Stimulated activated CD4-positive, alpha-beta T cell treated with anti-CD3 and anti-CD28 coated beads, Interleukin-12 subunit alpha, Interleukin-12 subunit beta, amount 100 ng/mL, for 48 hours (primary cell): ENCODE measurements at regions not wholly inside any gene's neighbourhood (a gene's known extent, or its start where the extent isn't known, plus 50 kb on each side); places are given as distances from the start of the nearest gene placed in this dataset.
A peak's percentile ranks its signal among the peaks of the same experiment; 100 is the strongest.
"Not testable (repeated sequence)": the region's sequence is repeated elsewhere in the genome, so short reads cannot be mapped to it uniquely, and the experiment has no call there.

Experiments
- DNase-seq, 3 donors: peaks; one replicate each; pipeline ENCODE4 v3.0.0-alpha.2; 2020; ENCODE audit warnings: low read depth in 2 of 3, low spot score in 1 of 3

- not testable (repeated sequence) for DNase-seq
These were observed 135.2 kb downstream of the FAM72B start for GRCh38 chr1:121048769-121049443.

DNA sequence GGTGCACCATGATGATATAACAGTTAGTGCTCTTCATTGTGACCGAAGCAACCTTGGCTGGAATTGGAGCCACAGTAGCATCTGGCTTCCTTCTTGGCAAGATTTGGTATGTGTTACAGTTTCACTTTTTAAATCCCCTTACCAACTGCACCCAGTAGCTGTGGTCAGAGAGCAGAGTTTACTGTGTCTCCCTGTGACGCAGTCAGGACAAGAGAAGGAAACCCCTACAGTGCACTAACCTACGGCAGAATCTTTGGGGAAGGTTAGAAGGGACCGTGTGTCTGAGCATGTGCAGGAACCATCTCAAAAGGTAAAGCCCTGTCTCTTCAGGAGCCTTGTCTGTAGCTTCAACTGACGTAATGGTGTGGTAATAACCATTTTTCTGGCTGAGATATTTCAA, 134.0 kb downstream of the FAM72B start:
- DNase-seq, result not testable (repeated sequence)

DNA sequence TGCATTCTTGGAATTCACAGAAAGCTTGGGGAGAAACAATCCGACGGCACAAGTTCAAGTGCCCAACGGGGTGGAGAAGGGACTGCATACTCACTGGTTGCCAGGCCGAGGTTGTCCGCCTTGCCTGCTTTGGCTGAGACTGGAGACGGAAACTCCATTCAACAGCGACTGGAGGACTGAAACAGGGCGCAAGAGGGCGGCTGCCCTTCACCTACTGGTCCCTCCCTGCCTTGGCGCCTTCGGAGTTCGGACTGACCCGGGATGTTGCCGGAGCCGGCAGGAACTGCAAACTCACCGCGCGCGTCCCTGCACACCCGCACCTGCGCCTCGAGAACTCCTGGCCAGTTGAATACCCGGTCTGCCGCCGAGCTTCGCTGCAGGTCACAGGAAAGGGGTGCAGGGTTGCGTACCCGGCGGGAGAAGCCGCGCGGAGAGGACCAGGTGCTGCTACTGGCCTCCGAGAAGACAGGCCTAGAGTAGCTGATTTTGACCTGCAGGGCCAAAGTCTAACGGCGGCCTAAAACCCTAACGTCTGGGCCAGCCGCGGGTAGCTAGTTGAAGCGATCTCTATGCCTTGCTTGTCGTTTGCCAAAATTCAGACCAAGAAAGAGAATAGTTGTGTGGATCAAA, 132.9 kb downstream of the FAM72B start:
- DNase-seq, result not testable (repeated sequence)

GRCh38 chr1:121052081-121052660, 132.0 kb downstream of the FAM72B start:
- not testable (repeated sequence) for DNase-seq

- not testable (repeated sequence) for DNase-seq
These were observed 129.2 kb downstream of the FAM72B start for GRCh38 chr1:121054928-121055327.

DNA sequence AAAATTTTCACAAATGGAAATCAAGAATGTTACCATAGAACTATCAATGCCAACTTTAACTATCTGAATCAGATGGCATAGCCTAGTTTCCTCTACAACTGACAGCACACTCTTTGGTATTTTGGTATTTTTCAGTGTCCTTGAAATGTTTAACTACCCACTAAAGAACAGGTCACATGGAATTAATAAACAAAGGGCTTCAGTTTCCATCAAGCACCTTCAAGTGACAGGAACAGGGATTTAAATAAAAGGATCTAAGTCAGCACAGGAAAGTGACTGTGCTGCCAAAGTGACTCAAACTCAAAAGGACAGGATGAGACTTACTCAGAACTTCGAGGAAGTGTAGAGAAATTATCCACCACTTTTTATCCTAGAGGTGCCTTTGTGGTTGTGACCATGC, 117.2 kb downstream of the FAM72B start:
- DNase-seq, result not testable (repeated sequence)

- DNase-seq, result not testable (repeated sequence)
These were observed 115.2 kb downstream of the FAM72B start for GRCh38 chr1:121068738-121069499.

DNA sequence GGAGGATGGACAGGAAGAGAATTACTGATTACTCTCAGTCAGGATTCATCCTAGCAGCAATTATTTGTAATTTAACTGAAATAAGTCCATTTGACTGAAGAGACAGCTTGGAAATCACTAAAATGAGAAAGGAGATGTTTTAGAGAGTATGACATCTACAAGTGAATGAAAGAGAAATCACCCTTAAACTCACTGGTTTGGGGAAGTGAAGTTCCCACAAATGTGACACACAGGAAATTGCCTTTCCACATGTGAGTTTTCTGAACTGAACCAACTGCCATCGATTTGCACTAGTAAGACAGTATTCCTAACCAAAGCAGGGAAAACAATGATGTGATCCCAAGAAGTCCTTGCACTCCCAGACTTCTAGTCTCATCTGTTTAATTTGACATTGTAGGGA, 110.3 kb downstream of the FAM72B start:
- DNase-seq, result not testable (repeated sequence)

DNA sequence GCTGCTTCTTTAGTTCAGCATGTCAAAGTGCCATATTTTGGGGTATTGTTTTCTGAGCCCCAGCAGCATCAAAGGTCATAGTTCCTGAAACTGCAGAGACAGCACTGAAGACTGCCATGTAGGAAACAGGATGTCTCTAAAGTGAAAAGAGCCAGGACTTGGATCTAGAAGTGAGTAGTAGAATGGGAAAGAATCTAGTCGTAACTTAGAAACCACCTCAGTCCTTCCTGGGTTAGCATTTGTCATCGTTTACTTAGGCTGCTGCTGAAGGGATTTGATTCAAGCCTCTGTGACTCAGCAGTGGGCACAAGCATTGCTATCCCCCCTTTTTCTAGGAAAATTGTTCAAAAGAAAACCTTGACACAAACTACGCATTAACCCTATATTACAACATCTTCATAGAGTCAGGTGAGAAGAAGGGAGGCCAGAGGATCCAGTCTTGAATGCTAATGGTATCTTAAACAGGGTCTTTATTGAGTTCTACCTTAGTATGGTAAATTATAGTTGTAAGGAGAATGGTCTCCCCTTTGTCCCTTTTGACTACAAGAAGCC, 108.8 kb downstream of the FAM72B start:
- DNase-seq, result not testable (repeated sequence)

- not testable (repeated sequence) for DNase-seq
These were observed 107.5 kb downstream of the FAM72B start for GRCh38 chr1:121076674-121077073.

- not testable (repeated sequence) for DNase-seq
These were observed 104.5 kb downstream of the FAM72B start for GRCh38 chr1:121079655-121080054.

- DNase-seq, result peak; percentile 16 to 36 (median 32)
These were observed 103.8 kb downstream of the FAM72B start for GRCh38 chr1:121080197-121080903.

DNA sequence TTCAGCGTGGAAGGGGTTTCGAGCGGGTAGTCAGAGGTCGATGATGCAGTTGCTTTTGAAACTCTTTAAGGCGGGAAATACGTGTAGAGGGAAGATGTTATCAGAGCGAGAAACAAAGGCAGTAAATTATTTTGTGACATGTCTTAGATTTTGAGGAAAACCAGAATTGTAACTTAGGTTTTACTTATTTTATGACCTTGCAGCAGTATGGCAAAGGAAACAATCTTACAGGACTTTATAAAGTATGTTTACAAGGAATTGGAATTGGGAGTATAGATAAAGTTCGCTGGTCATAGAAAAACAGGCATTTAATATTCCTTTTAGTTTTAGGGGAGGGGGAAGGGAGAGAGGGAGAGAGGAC, 103.3 kb downstream of the FAM72B start:
- DNase-seq, result not testable (repeated sequence)

DNA sequence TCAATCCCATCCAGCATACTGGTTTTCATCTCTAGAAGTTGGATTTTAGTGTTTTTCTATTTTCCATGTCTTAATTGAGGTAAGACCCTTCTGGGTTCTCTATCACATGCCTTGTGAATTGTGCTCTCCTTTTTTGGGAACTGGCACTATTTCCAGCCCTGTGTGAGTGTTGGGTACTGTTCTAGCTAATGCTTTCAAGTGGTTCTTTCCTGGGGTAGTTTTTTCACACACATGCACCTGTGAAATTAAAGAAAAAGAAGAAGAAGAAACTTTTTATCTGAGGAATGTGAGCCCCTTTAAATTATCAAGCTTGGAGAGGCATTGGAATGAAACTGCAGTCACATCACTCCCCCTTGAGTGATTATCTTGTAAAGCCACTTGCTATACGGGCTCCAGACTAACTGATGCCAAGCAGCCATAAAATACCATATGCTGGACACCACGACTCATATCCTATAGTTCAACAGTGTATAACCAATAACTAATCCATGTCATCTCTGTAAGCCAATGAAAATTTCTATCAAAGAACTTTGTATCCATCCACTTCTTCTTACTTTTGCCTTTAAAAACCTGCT, 102.4 kb downstream of the FAM72B start:
- DNase-seq, result not testable (repeated sequence)

- DNase-seq, result not testable (repeated sequence)
These were observed 101.1 kb downstream of the FAM72B start for GRCh38 chr1:121082995-121083394.

GRCh38 chr1:121086249-121086648, 97.9 kb downstream of the FAM72B start:
- DNase-seq, result peak in 1 of 3 donors; percentile 11

GRCh38 chr1:121087221-121087620, 96.9 kb downstream of the FAM72B start:
- not testable (repeated sequence) for DNase-seq

- not testable (repeated sequence) for DNase-seq
These were observed 95.6 kb downstream of the FAM72B start for GRCh38 chr1:121088568-121088967.

DNA sequence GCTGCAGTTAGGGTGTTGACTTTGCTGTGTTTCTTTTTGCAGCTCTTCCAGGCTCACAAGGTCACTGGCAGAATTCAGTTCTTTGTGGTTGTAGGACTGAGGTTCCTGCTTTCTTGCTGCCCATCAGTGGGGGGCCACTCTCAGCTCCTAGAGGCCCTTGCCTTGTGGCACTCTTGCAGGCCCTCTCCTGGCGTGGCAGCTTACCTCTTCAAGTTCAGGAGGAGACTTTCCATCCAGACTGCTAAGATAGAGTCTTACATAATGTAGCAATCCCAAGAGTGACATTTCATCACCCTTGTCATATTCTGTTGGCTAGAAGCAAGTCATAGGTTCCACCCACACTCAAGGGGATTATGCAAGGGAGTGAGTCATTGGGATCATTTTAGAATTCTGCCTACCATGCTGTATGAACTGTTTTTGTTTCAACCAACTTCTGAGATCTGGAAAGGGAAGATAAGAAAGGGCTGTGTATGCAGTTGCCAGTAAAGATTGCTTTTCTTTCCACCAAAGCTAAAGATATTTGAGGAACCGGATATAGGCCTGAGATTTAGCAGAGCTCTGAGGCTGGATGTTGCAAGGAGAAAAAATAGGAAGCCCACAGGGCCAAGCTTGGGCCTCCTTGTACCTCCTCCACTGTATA, 91.7 kb downstream of the FAM72B start:
- DNase-seq, result not testable (repeated sequence)

- not testable (repeated sequence) for DNase-seq
These were observed 89.1 kb downstream of the FAM72B start for GRCh38 chr1:121095014-121095413.
